ENCODE measurements at regions not wholly inside any gene's neighbourhood (a gene's known extent, or its start where the extent isn't known, plus 50 kb on each side); places are given as distances from the start of the nearest gene placed in this dataset.

- TF ChIP-seq RAD21 (IDR thresholded peaks at IDR 0.05; ENCODE audit: low read depth) (no peak), NFIC (IDR thresholded peaks at IDR 0.05) (no peak)
Measured at GRCh38 chr4:34486461-34487363, 1757.6 kb downstream of the ARAP2 start.

DNA sequence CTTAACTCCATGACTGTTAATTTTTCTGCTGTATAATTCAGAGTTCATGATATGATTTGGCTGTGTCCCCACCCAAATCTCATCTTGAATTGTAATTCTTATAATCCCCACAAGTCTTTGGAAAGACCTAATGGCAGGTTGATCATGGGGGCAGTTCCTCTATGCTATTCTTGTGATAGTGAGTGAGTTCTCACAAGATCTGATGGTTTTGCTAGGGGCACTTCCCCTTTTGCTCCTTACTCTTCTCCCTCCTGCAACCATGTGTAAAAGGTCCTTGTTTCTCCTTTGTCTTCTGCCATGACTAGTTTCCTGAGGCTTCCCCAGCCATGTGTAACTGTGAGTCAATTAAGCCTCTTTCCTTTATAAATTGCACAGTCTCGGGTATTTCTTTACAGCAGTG, 1751.9 kb downstream of the ARAP2 start:
- no peak for TF ChIP-seq YY1 (IDR thresholded peaks at IDR 0.05; ENCODE audit: low read depth)
- TF ChIP-seq, protein P1, sequence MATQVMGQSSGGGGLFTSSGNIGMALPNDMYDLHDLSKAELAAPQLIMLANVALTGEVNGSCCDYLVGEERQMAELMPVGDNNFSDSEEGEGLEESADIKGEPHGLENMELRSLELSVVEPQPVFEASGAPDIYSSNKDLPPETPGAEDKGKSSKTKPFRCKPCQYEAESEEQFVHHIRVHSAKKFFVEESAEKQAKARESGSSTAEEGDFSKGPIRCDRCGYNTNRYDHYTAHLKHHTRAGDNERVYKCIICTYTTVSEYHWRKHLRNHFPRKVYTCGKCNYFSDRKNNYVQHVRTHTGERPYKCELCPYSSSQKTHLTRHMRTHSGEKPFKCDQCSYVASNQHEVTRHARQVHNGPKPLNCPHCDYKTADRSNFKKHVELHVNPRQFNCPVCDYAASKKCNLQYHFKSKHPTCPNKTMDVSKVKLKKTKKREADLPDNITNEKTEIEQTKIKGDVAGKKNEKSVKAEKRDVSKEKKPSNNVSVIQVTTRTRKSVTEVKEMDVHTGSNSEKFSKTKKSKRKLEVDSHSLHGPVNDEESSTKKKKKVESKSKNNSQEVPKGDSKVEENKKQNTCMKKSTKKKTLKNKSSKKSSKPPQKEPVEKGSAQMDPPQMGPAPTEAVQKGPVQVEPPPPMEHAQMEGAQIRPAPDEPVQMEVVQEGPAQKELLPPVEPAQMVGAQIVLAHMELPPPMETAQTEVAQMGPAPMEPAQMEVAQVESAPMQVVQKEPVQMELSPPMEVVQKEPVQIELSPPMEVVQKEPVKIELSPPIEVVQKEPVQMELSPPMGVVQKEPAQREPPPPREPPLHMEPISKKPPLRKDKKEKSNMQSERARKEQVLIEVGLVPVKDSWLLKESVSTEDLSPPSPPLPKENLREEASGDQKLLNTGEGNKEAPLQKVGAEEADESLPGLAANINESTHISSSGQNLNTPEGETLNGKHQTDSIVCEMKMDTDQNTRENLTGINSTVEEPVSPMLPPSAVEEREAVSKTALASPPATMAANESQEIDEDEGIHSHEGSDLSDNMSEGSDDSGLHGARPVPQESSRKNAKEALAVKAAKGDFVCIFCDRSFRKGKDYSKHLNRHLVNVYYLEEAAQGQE (IDR thresholded peaks at IDR 0.05; ENCODE audit: low read depth) = no peak
- no peak for TF ChIP-seq NFIC (IDR thresholded peaks at IDR 0.05)
- TF ChIP-seq ZBTB7A (IDR thresholded peaks at IDR 0.05; ENCODE audit: low read depth) = no peak
- TF ChIP-seq EP300 (IDR thresholded peaks at IDR 0.05; ENCODE audit: borderline replicate concordance) = no peak
- no peak for TF ChIP-seq EGR1 (IDR thresholded peaks at IDR 0.05)
- TF ChIP-seq MAX (IDR thresholded peaks at IDR 0.05) = no peak

GRCh38 chr4:34502086-34502485, 1742.2 kb downstream of the ARAP2 start:
- TF ChIP-seq YY1 (IDR thresholded peaks at IDR 0.05; ENCODE audit: low read depth) (no peak), CEBPB (IDR thresholded peaks at IDR 0.05) (no peak), ZBTB7A (IDR thresholded peaks at IDR 0.05; ENCODE audit: low read depth) (no peak), TEAD4 (IDR thresholded peaks at IDR 0.05) (no peak), CREB1 (IDR thresholded peaks at IDR 0.05; ENCODE audit: low read depth) (no peak), EGR1 (IDR thresholded peaks at IDR 0.05) (no peak), NFIC (IDR thresholded peaks at IDR 0.05) (no peak), RAD21 (IDR thresholded peaks at IDR 0.05; ENCODE audit: low read depth) (no peak), EP300 (IDR thresholded peaks at IDR 0.05; ENCODE audit: borderline replicate concordance) (no peak), MAX (IDR thresholded peaks at IDR 0.05) (no peak), FOXM1 (IDR thresholded peaks at IDR 0.05; ENCODE audit: borderline replicate concordance, low read depth) (no peak), TAF1 (IDR thresholded peaks at IDR 0.05; ENCODE audit: low read depth) (no peak), TCF12 (IDR thresholded peaks at IDR 0.05; ENCODE audit: low read depth) (no peak)
- TF ChIP-seq, protein P1 (IDR thresholded peaks at IDR 0.05; ENCODE audit: low read depth) = no peak
- TF ChIP-seq, protein P2, sequence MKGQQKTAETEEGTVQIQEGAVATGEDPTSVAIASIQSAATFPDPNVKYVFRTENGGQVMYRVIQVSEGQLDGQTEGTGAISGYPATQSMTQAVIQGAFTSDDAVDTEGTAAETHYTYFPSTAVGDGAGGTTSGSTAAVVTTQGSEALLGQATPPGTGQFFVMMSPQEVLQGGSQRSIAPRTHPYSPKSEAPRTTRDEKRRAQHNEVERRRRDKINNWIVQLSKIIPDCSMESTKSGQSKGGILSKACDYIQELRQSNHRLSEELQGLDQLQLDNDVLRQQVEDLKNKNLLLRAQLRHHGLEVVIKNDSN (IDR thresholded peaks at IDR 0.05) = no peak

DNA sequence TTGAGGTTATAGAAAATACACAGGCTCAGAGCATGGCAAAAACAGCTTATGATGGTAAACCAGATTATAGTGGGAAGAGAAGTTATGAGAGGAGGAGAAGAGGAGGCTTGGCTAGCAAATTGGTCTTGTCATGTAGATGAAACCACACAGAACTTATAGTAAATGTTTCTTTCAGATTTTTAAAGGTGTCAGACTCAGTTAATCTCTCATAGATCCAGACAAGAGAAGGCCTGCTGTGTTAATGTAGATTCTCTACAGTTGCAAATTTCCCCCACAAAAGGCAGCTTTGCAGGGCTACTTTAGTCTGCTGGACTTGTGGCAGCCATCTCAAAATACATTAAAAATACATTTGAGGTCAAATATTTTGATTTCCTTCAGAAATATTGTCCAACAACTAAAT, 1731.7 kb downstream of the ARAP2 start:
- TF ChIP-seq NFIC (IDR thresholded peaks at IDR 0.05) (no peak), EP300 (IDR thresholded peaks at IDR 0.05; ENCODE audit: borderline replicate concordance) (no peak), YY1 (IDR thresholded peaks at IDR 0.05; ENCODE audit: low read depth) (no peak), TEAD4 (IDR thresholded peaks at IDR 0.05) (no peak), EGR1 (IDR thresholded peaks at IDR 0.05) (no peak)

- TF ChIP-seq YY1 (IDR thresholded peaks at IDR 0.05; ENCODE audit: low read depth) (no peak), TCF12 (IDR thresholded peaks at IDR 0.05; ENCODE audit: low read depth) (no peak), RAD21 (IDR thresholded peaks at IDR 0.05; ENCODE audit: low read depth) (no peak), EP300 (IDR thresholded peaks at IDR 0.05; ENCODE audit: borderline replicate concordance) (no peak), TAF1 (IDR thresholded peaks at IDR 0.05; ENCODE audit: low read depth) (no peak), CEBPB (IDR thresholded peaks at IDR 0.05) (no peak), ZBTB7A (IDR thresholded peaks at IDR 0.05; ENCODE audit: low read depth) (no peak)
- TF ChIP-seq, protein P2 (IDR thresholded peaks at IDR 0.05) = no peak
- TF ChIP-seq, protein P1 (IDR thresholded peaks at IDR 0.05; ENCODE audit: low read depth) = no peak
Measured at GRCh38 chr4:34516524-34516923, 1727.8 kb downstream of the ARAP2 start.
